Left ventricle myocardium superior (tissue), 1 donor: ENCODE measurements at regions not wholly inside any gene's neighbourhood (a gene's known extent, or its start where the extent isn't known, plus 50 kb on each side); places are given as distances from the start of the nearest gene placed in this dataset.
"Not testable (repeated sequence)": the region's sequence is repeated elsewhere in the genome, so short reads cannot be mapped to it uniquely, and the experiment has no call there.

ENCODE experiments used
- ATAC-seq: fragments of 200-7000 bp; cut with Tn5 transposase; one replicate; pipeline ENCODE4 v1.9.1; 2020; ENCODE audit warnings: mild to moderate bottlenecking, moderate library complexity
- DNase-seq: peaks from one replicate; pipeline ENCODE4 v3.0.0-alpha.2; 2020
- intact Hi-C: fragments of 100-400 bp; cut with micrococcal nuclease; formaldehyde crosslinking; loops from one replicate; pipeline ENCODE4 v1.11.0; 2022
- donor health status: DM: no; HTN: yes; CAD: no; lungs with severe emphysema.

GRCh38 chrX:9394212-9394611 lies 70.6 kb upstream of the TBL1X start:
- intact Hi-C loops, result no loop called here
- ATAC-seq, result no peak
- no peak for DNase-seq

GRCh38 chrX:9396930-9397329 lies 67.9 kb upstream of the TBL1X start:
- intact Hi-C loops, result no loop called here
- no peak for ATAC-seq
- DNase-seq, result no peak

GRCh38 chrX:9401051-9401450 lies 63.8 kb upstream of the TBL1X start:
- DNase-seq (no peak), ATAC-seq (no peak)
- intact Hi-C loops, result no loop called here

- intact Hi-C loops, result no loop called here
- no peak for ATAC-seq
- DNase-seq, result no peak
These were observed 61.5 kb upstream of the TBL1X start for GRCh38 chrX:9403374-9403773.

GRCh38 chrX:9405635-9406034 lies 59.2 kb upstream of the TBL1X start:
- intact Hi-C loops, ATAC-seq, DNase-seq: not testable (repeated sequence)

GRCh38 chrX:9410889-9411288 lies 54.0 kb upstream of the TBL1X start:
- intact Hi-C loops, ATAC-seq: not testable (repeated sequence)
- peak; percentile 24 for DNase-seq

GRCh38 chrX:9411682-9412081 lies 53.2 kb upstream of the TBL1X start:
- intact Hi-C loops, ATAC-seq, DNase-seq: not testable (repeated sequence)

GRCh38 chrX:9414416-9414815 lies 50.4 kb upstream of the TBL1X start:
- ATAC-seq (no peak), DNase-seq (no peak)
- intact Hi-C loops, result no loop called here
